HG03575 (cell line): ENCODE measurements at regions not wholly inside any gene's neighbourhood (a gene's known extent, or its start where the extent isn't known, plus 50 kb on each side); places are given as distances from the start of the nearest gene placed in this dataset.

Experiments
- ATAC-seq: cut with Tn5 transposase; IDR thresholded peaks from one replicate; pipeline ENCODE4 v1.9.1; 2021; ENCODE audit not compliant: unreplicated experiment, insufficient number of reproducible peaks, low FRiP score; ENCODE audit errors: extremely low read depth

DNA sequence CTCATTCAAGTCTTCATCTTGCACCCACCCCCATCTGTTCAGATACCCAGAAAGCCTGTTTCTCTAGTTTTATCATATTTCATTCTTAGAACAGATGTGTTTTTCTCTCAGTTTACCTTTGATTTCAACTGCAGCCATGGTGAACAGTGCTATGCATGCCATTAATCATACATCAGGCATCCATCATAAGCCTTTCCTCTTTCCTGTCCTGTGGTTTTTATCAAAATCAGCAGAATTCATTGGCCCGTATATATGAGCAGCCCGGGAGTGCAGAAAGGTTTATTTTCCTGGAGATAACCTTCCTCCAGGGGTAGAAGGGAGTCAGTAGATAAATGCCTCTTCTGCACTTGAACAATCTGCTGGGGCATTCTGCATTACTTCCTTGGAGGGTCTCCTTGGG, 65.7 kb downstream of the IL21 start:
- no peak for ATAC-seq

- ATAC-seq, result no peak
Measured at GRCh38 chr4:122553432-122553831, 67.4 kb downstream of the IL21 start.

GRCh38 chr4:122552898-122553297, 68.0 kb downstream of the IL21 start:
- no peak for ATAC-seq

GRCh38 chr4:122548886-122549630, 71.8 kb downstream of the IL21 start:
- ATAC-seq, result no peak

DNA sequence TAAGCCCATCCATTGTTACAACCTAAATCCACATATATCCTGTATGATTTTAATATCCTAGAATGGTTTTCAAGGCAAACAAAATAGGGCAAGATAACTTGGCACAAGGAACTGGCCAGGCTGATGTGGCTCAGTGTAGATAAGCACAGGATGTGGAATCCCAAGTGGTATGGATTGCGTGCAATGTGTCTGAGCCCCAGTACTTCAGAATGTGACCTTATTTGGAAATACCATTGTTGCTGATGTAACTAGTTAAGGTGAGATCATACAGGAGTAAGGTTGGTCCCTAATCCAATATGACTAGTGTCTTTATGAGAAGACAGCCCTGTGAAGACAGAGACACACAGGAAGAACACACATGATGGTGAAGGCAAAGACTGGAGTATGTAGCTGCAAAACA, 72.4 kb downstream of the IL21 start:
- ATAC-seq, result no peak

DNA sequence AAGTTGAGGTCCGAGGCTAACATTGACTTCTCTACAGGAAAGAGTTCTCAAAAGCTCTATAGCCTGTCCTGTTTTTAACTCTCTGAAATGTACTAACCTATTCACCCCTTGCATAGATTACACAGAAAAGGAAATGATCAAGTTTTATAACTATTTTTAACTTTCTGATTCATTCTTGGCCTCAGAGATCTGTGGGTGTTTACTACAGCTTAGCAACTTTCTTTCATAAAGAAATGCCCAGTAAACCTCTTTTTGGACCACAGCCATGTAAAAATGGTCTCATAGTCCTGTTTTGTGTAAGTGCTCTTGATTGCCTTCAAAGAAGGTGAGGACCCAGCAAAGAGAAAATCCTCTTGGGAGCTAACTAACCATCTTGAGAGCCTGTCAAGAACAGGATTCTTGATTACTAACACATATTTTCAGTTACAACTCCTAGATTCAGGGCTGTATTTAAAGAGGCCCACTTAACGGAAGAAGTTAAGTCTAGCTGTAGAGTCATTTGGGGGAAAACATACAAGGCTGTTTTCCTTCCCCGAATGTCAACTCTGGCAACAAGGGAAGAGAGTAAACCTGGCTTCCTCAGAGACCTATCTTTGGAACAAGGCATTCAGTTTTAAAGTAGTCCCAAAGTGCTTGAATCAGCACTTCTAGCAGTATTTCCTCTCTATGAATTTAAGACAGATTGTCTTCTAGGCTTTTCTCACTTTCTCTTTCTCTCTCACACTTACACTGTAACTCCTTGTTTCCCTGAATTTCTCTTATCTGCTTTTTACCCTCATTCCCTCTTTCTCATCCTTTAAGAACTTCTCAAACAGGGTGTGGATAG, 78.2 kb downstream of the IL21 start:
- peak; percentile 98 for ATAC-seq

DNA sequence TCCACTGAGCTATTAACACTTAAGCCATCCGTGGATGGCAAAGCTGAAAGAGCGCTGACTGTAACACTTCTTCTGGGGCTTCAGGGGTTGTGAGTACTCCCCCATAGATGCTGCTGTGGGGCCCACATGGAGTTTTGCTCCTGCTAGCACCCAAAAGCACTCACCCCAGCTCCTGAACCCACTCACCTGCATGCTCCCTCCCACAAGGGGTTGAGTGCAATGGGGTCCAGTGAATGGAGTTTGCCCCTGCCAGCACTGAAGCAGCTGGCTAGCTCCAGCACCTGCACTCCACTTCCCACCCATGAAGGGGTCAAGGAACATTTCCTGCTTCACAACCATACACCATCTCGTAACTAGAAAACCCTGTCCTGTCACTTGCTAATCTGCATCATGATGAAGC, 78.9 kb downstream of the IL21 start:
- ATAC-seq, result peak; percentile 1

- ATAC-seq, result no peak
Measured at GRCh38 chr4:122540838-122541237, 80.0 kb downstream of the IL21 start.

- ATAC-seq, result no peak
Measured at GRCh38 chr4:122539861-122540465, 80.9 kb downstream of the IL21 start.

DNA sequence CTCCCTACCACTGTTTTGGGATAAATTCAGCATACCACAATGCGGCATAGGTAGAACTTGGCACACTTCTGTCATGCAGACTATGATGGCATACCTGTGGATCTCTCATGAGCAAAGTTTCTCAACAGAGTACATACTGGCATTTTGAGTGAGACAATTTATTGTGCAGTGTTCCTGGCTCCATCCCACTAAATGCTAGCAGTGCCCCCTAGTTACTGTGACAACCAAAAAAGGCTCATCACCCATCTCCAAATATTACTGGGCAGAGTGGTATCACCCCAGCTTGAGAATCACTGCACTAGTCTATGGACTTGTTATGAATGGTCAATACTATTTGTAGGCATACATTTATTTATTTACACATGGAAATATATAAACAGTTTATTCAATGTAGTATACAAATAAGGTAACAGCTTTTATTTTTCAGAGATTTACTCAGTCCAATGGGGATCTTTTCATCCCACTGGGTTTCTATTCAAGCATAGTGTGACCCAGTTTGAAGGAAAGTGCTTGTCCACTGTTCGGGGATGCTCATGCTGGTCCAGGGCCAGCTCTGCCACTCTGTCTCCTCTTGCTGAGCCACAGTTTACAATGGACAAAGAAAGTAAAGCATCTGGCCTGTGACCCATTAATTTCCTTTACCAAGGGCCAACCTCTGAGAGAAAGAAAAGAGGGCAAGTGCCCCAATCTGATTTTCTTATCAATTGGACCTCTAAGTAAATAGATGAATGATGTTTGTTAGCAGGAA, 81.0 kb upstream of the IL2 start:
- ATAC-seq, result no peak

GRCh38 chr4:122536001-122536400, 79.5 kb upstream of the IL2 start:
- ATAC-seq, result no peak

DNA sequence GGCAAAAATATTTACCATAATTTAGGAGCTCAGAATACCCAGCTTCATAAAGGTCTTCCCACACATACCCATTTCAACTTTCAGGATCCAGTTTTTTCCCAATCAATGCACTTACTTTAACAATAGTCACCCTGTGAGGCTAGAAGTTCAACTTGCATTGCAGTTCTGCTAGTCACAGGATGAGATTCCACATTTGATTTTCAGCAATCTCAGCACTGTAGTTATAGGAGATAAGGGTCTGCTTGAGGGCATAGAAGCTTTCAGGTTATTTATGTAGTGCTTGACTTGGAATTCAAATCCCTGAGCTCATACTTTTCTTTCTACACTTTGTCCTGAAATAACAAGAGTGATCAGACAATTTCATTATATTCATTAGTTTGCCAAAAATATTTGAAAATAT, 78.3 kb upstream of the IL2 start:
- ATAC-seq, result no peak

- no peak for ATAC-seq
Measured at GRCh38 chr4:122533841-122534240, 77.3 kb upstream of the IL2 start.

- no peak for ATAC-seq
Measured at GRCh38 chr4:122532766-122533165, 76.2 kb upstream of the IL2 start.

GRCh38 chr4:122531514-122531913, 75.0 kb upstream of the IL2 start:
- no peak for ATAC-seq

DNA sequence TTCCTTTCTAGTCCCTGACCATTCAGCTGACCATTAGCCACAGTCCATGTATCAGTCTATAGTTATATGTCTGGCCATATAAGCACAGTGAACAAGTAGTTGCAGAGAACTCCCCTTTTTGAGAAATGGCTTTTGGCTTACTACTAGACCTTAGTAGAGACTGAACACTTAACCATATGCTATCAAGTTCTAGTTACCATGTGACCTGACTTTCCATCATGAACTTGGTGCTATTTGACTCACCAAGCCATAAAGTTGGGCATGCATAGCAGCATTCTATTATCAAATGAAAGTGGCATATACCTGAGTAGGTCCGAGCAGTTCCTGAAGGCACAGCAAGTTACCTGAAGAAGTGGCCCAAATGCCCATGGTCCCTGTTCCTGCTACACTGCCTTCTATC, 74.5 kb upstream of the IL2 start:
- no peak for ATAC-seq

GRCh38 chr4:122528879-122529278, 72.4 kb upstream of the IL2 start:
- ATAC-seq, result no peak

DNA sequence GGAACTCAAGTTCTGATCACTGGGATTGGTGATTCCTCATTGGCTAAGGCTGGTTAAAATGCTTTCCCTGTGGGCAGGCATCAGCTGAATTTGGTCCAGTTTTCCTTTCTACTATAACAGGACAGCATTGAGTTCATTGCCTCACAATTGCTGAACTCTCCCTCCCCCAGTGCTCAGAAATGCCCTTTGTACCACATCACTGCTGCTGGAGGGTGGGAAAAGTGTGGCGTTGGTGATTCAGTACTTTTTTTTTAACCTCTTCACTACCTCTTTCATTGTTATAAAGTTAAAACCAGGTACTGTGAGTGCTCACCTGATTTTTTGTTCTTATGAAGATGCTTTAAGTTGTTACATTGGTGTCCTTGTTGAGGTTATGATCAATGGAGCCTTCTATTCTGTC, 69.3 kb upstream of the IL2 start:
- ATAC-seq, result no peak

DNA sequence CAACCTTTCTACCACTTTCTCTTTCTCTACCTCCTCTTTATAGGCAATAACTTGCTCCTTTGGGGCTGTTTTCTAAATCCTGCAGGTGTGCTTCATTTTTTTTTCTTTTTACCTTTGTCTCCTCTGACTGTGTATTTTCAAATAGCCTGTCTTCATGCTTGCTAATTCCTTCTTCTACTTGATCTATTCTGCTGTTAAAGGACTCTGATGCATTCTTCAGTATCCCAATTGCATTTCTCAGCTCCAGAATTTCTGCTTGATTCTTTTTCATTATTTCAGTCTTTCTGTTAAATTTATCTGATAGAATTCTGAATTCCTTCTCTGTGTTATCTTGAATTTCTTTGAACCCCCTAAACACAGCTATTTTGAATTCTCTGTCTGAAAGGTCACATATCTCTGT, 67.7 kb upstream of the IL2 start:
- ATAC-seq, result no peak
